Heart left ventricle (tissue), 13 donors: ENCODE measurements at regions not wholly inside any gene's neighbourhood (a gene's known extent, or its start where the extent isn't known, plus 50 kb on each side); places are given as distances from the start of the nearest gene placed in this dataset.

ENCODE experiments used
- CTCF ChIP-seq, 12 donors: fragments of 200-600 bp; sonication (generic) in 4 of 12; IDR thresholded peaks; one replicate each; pipeline versions ENCODE4 v1.5.0 to v1.8.0; 2018 to 2022; ENCODE audit warnings: antibody characterized with exemption in 12 of 12, mild to moderate bottlenecking in 5 of 12
- POLR2A ChIP-seq, 2 donors: fragments of 450-650 bp; IDR thresholded peaks; one replicate each; pipeline ENCODE4 v1.6.1; 2017; ENCODE audit warnings: antibody characterized with exemption in 2 of 2, mild to moderate bottlenecking in 2 of 2, moderate library complexity in 2 of 2
- donor health status: ischemic (EF 13 %, LVEDD 7.1; RV severe dilation, severe dysfunction).
- donor health status: DM: no; HTN: yes; CAD: no.
- donor health status: DM: no; HTN: no; CAD: no.
- donor health status: ischemic (EF 25% LVEDD 6.9; RV normal size, moderate dysfunction).
- donor health status: ischemic (EF 25% LVEDD 5.7; RV mildly dilated, moderate dysfunction).
- donor health status: ischemic (EF 35%, LVEDD 5.7; RV mildly dilated, moderate dysfunction).
- donor health status: nonischemic (EF 11% LVEDD 7.7; RV severe dilation, severe dysfunction).
- donor health status: DM: yes; HTN: yes; CAD: no.
- donor health status: PGD.
- donor health status: ischemic (EF 29% LVEDD 5.4; RV normal size, mild dysfunction).
- donor health status: nonischemic (EF 23%, LVEDD 6.1; RV moderate dilation, normal function).

- TF ChIP-seq CTCF (IDR thresholded peaks at IDR 0.05) (no peak), POLR2A (IDR thresholded peaks at IDR 0.05) (no peak)
These were observed 65.5 kb upstream of the FAM216B start for GRCh38 chr13:42715909-42716308.
